AG08395 (cell line): ENCODE measurements at regions not wholly inside any gene's neighbourhood (a gene's known extent, or its start where the extent isn't known, plus 50 kb on each side); places are given as distances from the start of the nearest gene placed in this dataset.
"Not testable (repeated sequence)": the region's sequence is repeated elsewhere in the genome, so short reads cannot be mapped to it uniquely, and the experiment has no call there.

Source experiments
- DNase-seq: peaks from one replicate; pipeline ENCODE4 v3.0.0; 2012; ENCODE audit warnings: mixed read lengths, low spot score

DNA sequence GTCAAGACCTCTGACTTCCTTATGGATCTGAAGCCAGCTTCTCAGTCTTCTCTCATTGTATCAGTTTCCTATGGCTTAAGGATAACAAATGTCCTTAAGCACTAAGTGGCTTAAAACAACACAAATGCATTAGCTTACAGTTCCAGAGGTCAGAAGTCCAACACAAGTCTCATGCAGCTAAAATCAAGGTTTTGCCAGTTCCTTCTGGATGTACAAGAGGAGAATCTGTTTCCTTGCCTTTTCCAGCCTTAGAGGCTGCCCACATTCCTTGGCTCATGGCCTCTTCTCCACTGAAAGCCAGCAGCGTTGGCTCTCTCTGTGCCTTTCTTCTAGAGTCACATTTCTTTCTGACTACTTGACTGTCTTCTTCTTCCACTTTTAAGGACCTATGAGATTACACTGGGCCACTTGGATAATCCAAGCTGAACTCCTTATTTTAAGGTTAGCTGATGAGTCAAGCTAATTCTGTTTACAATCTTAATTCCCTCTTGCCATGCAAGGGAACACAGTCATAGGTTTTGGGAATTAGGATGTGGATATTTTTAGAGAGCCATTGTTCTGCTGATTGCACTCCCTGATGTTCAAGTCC, 179.0 kb downstream of the BCAS1 start:
- DNase-seq: no peak

DNA sequence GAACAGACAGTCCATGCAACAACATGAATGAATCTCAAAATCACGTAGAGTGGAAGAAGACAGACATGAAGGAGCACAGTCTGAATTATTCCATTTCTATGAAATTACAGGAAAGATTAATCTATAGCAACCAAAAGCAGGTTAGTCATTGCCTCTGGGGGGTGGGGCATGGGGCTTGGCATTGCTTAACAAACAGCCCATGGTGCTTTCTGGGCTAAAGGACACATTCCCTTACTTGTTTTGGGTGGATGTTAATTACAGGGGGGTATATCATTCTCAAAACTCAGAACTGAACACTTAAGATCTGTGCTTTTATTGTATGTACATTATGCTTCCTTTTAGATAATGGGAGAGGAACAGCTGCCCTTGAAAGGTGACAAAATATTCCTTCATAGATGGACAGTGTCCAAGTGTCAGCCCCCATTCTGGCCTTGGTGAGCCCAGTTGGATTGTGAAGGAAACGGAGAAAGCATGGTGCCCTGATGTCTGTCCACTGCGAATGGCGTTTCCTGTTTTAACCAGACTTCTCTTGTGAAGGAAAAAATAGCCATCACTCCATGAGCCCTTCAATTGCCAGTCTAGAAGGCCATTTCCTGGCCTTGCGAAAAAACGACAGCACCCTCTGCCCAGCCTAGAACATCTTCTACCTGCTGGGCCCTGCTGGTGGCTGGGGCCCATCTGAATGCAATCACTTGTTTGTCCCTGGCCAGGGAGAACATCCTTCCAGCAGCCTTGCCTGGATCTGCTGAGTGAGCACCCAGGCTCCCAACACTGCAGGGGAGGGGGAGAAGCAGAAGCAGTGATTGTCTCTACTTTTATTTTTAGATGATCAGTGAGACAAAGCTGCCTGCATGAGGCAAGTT, 179.7 kb downstream of the BCAS1 start:
- DNase-seq: no peak

- no peak for DNase-seq
Measured at GRCh38 chr20:53889411-53890148, 180.8 kb downstream of the BCAS1 start.

- no peak for DNase-seq
Measured at GRCh38 chr20:53888951-53889350, 181.4 kb downstream of the BCAS1 start.

GRCh38 chr20:53888510-53888909, 181.9 kb downstream of the BCAS1 start:
- no peak for DNase-seq

GRCh38 chr20:53887973-53888372, 182.4 kb downstream of the BCAS1 start:
- DNase-seq: no peak

GRCh38 chr20:53884859-53885541, 185.4 kb downstream of the BCAS1 start:
- no peak for DNase-seq

- no peak for DNase-seq
Measured at GRCh38 chr20:53883098-53883911, 187.1 kb downstream of the BCAS1 start.

DNA sequence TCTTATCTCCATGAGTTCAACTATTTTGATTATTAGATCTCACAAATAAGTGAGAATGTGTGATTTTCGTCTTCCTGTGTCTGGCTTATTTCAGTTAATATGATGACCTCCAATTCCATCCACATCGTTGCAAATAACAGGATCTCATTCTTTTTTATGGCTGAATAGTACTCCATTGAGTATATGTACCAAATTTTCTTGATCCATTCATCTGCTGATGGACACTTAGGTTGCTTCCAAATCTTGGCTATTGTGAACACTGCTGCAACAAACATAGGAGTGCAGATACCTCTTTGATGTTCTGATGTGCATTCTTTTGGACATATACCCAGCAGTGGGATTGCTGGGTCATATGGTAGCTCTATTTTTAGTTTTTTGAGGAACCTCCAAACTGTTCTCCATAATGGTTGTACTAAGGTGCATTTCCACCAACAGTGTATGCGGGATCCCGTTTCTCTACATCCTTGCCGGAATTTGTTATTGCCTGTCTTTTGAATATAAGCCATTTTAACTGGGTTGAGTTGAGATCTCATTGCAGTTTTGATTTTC, 187.9 kb downstream of the BCAS1 start:
- DNase-seq: not testable (repeated sequence)

- DNase-seq: no peak
Measured at GRCh38 chr20:53881362-53881761, 189.0 kb downstream of the BCAS1 start.

DNA sequence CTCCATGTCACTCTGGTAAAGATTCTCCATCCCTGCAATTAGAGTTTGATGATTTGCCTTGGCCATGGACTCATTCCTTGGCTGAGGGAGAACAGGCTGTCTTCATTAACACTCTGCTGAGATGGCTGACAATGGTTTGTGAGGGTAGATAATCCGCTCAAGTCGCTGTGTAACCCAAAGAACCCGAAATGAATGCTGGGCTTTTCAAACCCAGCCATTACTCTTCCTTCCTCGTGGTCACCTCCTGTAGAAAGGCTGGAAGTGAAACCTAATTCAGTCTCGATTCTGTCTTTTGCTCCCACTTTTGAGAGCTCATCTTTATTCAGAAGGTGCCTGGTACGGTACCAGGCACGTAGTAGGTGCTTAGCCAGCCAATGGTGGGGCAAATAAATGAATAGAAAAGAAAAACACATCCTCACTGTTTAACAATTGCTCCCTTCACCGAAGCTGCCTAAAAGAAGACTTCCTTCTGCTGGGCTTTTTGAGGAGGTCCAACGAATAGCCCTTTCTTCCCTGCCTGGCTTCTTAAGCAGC, 190.2 kb downstream of the BCAS1 start:
- DNase-seq: no peak

- no peak for DNase-seq
Measured at GRCh38 chr20:53879048-53879684, 191.2 kb downstream of the BCAS1 start.

DNA sequence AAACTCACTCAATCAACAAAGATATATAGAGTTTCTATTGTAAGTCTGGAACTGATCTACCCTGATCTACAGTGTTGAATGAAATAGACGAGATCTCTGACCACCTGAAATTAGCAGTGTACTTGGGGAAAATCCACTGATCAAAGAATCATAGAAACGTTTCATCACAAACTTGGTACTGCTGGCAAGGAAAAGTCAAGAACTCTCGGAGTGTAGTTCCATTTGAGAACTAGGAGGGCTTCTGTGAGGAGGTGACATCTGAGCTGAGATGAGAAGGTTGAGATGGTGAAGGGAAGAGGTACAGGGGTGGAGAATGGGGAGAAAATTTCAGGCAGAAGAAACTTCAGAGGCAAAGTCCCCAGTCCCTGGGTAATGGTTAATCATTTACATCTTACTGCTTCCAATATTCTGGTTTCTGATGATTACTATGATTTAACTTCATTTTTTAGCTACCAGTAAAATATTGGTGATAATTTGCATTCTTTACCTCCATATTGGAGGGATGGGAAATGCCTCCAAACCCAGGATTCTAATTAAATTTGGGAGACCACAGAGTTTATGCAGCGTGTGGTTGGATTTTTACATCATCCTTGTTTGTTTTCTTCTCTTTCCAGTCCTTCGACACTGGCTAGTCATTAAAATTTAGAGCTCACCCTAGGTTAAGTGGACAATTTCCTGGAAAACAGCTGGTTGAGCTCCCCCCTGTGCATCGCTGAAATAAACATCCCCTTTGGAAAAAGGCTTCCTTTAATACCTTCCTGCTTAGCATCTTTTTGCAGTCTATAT, 191.9 kb downstream of the BCAS1 start:
- DNase-seq: no peak

DNA sequence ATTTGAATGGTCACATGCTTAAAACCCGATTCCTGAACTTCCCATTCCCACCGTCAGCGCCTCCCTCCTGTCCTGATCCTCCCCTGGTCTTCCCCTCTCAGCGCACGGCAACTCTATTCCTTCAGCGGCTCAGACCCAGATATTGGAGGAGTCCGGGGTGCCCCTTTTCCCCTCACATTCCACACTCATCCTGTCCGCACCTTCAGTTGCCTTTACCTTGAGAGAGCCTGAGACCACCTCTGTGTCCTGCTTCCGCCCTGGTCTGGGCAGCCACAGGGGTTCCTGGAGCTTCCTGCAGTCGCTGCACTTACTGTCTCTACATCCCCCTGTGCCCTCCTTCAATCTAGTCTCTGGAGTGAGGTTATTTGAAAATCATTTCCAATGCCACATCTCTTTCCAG, 193.4 kb downstream of the BCAS1 start:
- DNase-seq: no peak

GRCh38 chr20:53876470-53876869, 193.9 kb downstream of the BCAS1 start:
- no peak for DNase-seq

GRCh38 chr20:53875452-53875851, 194.9 kb downstream of the BCAS1 start:
- no peak for DNase-seq

DNA sequence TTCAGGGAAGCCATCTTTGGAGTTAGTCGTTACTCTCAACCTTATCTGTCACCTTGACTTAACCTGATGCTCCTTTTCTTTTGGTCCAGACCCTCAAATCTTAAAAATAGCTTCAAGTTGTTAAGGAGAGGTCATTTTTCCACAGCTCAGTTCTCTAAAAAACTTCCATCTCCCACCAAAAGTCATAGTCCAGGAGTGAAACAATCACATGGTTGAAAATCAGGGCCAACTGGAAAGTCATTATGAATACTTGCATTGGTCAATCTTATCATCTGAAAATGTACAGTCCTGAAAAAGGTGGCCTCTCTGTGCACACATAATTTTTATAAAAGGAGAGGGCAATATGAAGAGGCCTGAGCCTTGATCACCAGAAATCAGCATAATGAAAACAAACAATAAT, 195.7 kb downstream of the BCAS1 start:
- no peak for DNase-seq

DNA sequence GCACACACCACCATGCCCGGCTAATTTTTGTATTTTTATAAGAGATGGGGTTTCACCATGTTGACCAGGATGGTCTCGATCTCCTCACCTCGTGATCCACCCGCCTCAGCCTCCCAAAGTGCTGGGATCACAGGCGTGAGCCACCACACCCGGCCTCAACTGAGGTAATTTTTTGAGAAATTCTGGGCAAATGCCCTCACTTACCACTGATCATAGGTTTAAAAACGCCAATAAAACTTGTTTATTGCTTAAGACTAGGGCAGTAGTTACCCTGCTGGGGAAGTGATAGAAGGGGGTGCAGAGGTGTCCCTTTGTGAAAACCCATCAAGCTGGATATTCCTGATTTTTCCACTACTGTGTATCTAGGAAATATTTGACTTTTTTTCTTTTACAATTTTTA, 196.3 kb downstream of the BCAS1 start:
- no peak for DNase-seq

DNA sequence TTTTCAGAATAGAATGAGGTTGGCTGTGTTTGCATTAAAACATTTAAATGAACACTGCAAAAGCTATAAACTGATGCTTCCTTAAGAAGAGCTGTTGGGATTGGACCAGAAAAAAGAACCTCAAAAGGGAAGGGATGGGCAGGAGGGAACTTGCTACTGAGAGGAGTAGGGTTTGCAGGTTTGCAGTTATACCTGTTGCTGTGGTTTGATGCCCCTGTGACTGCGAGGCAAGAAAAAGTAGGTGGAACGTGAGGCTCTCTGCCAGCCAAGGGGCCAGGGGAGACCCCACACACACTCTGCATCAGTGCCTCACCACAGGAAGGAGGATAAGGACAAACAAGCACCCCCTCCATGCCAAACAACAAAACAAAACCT, 197.2 kb downstream of the BCAS1 start:
- DNase-seq: no peak
